OCI-LY7 (cell line): ENCODE measurements at regions not wholly inside any gene's neighbourhood (a gene's known extent, or its start where the extent isn't known, plus 50 kb on each side); places are given as distances from the start of the nearest gene placed in this dataset.

Source experiments
- BruUV-seq: library from RNA; stranded (reverse); fragments of 400-500 nt; replicated peaks from 2 replicates; lab custom pipeline; 2021; lab: Mats Ljungman, UMichigan
- CTCF ChIA-PET: fragments of 300-600 bp; sonication (Branson Sonifier 250); formaldehyde crosslinking; loops from one replicate; lab custom pipeline; 2022; ENCODE audit warnings: antibody characterized with exemption; ENCODE audit not compliant: unreplicated experiment; lab: Charles Lee
- POLR2A ChIA-PET: fragments of 300-600 bp; sonication (Branson Sonifier 250); formaldehyde crosslinking; loops from one replicate; lab custom pipeline; 2022; ENCODE audit warnings: antibody characterized with exemption; lab: Charles Lee
- DNase-seq: peaks from one replicate; pipeline ENCODE4 v3.0.0-alpha.2; 2015; ENCODE audit warnings: low spot score
- H2AFZ ChIP-seq: fragments of 200-600 bp; sonication (generic), shearing (Covaris generic); 2 replicates; pipeline ENCODE4 v1.6.1; 2014; ENCODE audit warnings: mild to moderate bottlenecking, antibody characterized with exemption, low read length, moderate library complexity
- H3K27ac ChIP-seq: fragments of 200-600 bp; sonication (generic); 2 replicates; pipeline ENCODE4 v1.5.1; 2014; ENCODE audit warnings: mixed run types, low read depth, mild to moderate bottlenecking, moderate library complexity, low read length, inconsistent platforms; ENCODE audit not compliant: poor library complexity, severe bottlenecking
- H3K36me3 ChIP-seq: fragments of 200-600 bp; sonication (generic); 2 replicates; pipeline ENCODE4 v1.6.1; 2014; ENCODE audit warnings: mild to moderate bottlenecking, antibody characterized with exemption, low read length, moderate library complexity, mixed read lengths; ENCODE audit not compliant: insufficient read depth
- H3K4me1 ChIP-seq: fragments of 200-600 bp; sonication (generic); 2 replicates; pipeline ENCODE4 v1.5.1; 2014; ENCODE audit warnings: mild to moderate bottlenecking, low read length; ENCODE audit not compliant: insufficient read depth, poor library complexity, severe bottlenecking
- H3K4me2 ChIP-seq: fragments of 200-600 bp; sonication (generic); 2 replicates; pipeline ENCODE4 v1.6.1; 2014; ENCODE audit warnings: mild to moderate bottlenecking, low read length
- H3K4me3 ChIP-seq: fragments of 200-600 bp; sonication (generic); 2 replicates; pipeline ENCODE4 v1.5.1; 2014; ENCODE audit warnings: mild to moderate bottlenecking, low read depth, low read length; ENCODE audit not compliant: poor library complexity, severe bottlenecking
- H3K79me2 ChIP-seq: fragments of 200-600 bp; sonication (generic); 2 replicates; pipeline ENCODE4 v1.6.1; 2016; ENCODE audit warnings: low read depth, mild to moderate bottlenecking, low read length, moderate library complexity, mixed read lengths; ENCODE audit not compliant: insufficient read depth
- H3K9me2 ChIP-seq: fragments of 200-600 bp; sonication (generic); 2 replicates; pipeline ENCODE4 v1.6.1; 2016; ENCODE audit warnings: mild to moderate bottlenecking, low read length, mixed read lengths; ENCODE audit not compliant: insufficient read depth
- H3K9me3 ChIP-seq: fragments of 200-600 bp; sonication (generic); 2 replicates; pipeline ENCODE4 v1.6.1; 2014; ENCODE audit warnings: mild to moderate bottlenecking, mixed run types, low read length, mixed read lengths
- H4K20me1 ChIP-seq: fragments of 200-600 bp; sonication (generic); 2 replicates; pipeline ENCODE4 v1.6.1; 2014; ENCODE audit warnings: mild to moderate bottlenecking, antibody characterized with exemption, low read length, moderate library complexity, mixed read lengths; ENCODE audit not compliant: insufficient read depth
- CTCF ChIP-seq: fragments of 200-600 bp; sonication (generic); conservative IDR thresholded peaks from 2 replicates; pipeline ENCODE4 v1.5.1; 2014; ENCODE audit warnings: mild to moderate bottlenecking, antibody characterized with exemption, low read length, moderate library complexity, mixed read lengths
- EZH2phosphoT487 ChIP-seq: fragments of 200-600 bp; sonication (generic); IDR thresholded peaks from 2 replicates; pipeline ENCODE4 v1.6.1; 2018; ENCODE audit warnings: low read depth, borderline replicate concordance, mild to moderate bottlenecking, mixed run types, antibody characterized with exemption, low read length, moderate library complexity, mixed read lengths
- intact Hi-C: fragments of 100-400 bp; cut with micrococcal nuclease; formaldehyde crosslinking; loops from one replicate; pipeline ENCODE4 v1.10.0; 2022; ENCODE audit not compliant: unreplicated experiment

- intact Hi-C loops, result no loop called here
- H3K36me3 ChIP-seq, result no peaks in the 10 kb centered on the region
- H3K4me3 ChIP-seq, result no peak overlapping the region
- TF ChIP-seq EZH2phosphoT487 (no peak), CTCF (no peak)
- BruUV-seq, result no TSS peak
- H4K20me1 ChIP-seq, result no peaks in the 10 kb centered on the region
- ChIA-PET POLR2A (no interaction called here), CTCF (no interaction called here)
- no peak overlapping the region for H2AFZ ChIP-seq
- no peak overlapping the region for H3K27ac ChIP-seq
- no peak for DNase-seq
- H3K9me2 ChIP-seq, result no peaks in the 10 kb centered on the region
- H3K9me3 ChIP-seq, result no peaks in the 10 kb centered on the region
- H3K4me1 ChIP-seq, result no peaks in the 10 kb centered on the region
- no peak overlapping the region for H3K4me2 ChIP-seq
- no peaks in the 10 kb centered on the region for H3K79me2 ChIP-seq
Measured at GRCh38 chr13:68808456-68808855, 1299.2 kb upstream of the ATXN8OS start.

- no peak overlapping the region for H3K4me2 ChIP-seq
- H3K79me2 ChIP-seq, result no peaks in the 10 kb centered on the region
- TF ChIP-seq CTCF (no peak), EZH2phosphoT487 (no peak)
- H3K4me1 ChIP-seq, result no peaks in the 10 kb centered on the region
- POLR2A ChIA-PET, result no interaction called here
- no peaks in the 10 kb centered on the region for H3K9me3 ChIP-seq
- BruUV-seq, result no TSS peak
- no peak overlapping the region for H3K4me3 ChIP-seq
- no peak for DNase-seq
- H3K36me3 ChIP-seq, result no peaks in the 10 kb centered on the region
- no peaks in the 10 kb centered on the region for H4K20me1 ChIP-seq
- intact Hi-C loops, result no loop called here
- H2AFZ ChIP-seq, result no peak overlapping the region
- no peaks in the 10 kb centered on the region for H3K9me2 ChIP-seq
- CTCF ChIA-PET, result no interaction called here
- H3K27ac ChIP-seq, result no peak overlapping the region
Measured at GRCh38 chr13:68806125-68806524, 1301.5 kb upstream of the ATXN8OS start.

- intact Hi-C loops, result no loop called here
- Histone ChIP-seq H2AFZ (no peak overlapping the region), H4K20me1 (no peaks in the 10 kb centered on the region), H3K36me3 (no peaks in the 10 kb centered on the region), H3K4me1 (no peaks in the 10 kb centered on the region), H3K27ac (no peak overlapping the region), H3K9me3 (no peaks in the 10 kb centered on the region), H3K4me3 (no peak overlapping the region), H3K9me2 (no peaks in the 10 kb centered on the region), H3K4me2 (no peak overlapping the region), H3K79me2 (no peaks in the 10 kb centered on the region)
- no TSS peak for BruUV-seq
- POLR2A ChIA-PET, result no interaction called here
- no peak for DNase-seq
- TF ChIP-seq CTCF (no peak), EZH2phosphoT487 (no peak)
- CTCF ChIA-PET, result no interaction called here
Measured at GRCh38 chr13:68784275-68784674, 1323.4 kb upstream of the ATXN8OS start.
